Fibroblast of lung (primary cell): ENCODE measurements at regions not wholly inside any gene's neighbourhood (a gene's known extent, or its start where the extent isn't known, plus 50 kb on each side); places are given as distances from the start of the nearest gene placed in this dataset.

Source experiments
- DNase-seq, 2 donors: peaks; one replicate each; pipeline versions ENCODE4 v3.0.0 to v3.0.0-alpha.2; 2010; ENCODE audit warnings: low read depth in 2 of 2
- H2AFZ ChIP-seq: 2 replicates; pipeline ENCODE4 v1.5.1; 2012; ENCODE audit warnings: low read length, control low read depth, inconsistent platforms
- H3K27ac ChIP-seq: 2 replicates; pipeline ENCODE4 v1.5.1; 2011; ENCODE audit warnings: low read length, control low read depth; ENCODE audit not compliant: insufficient read depth
- H3K27me3 ChIP-seq: 2 replicates; pipeline ENCODE4 v1.5.1; 2011; ENCODE audit warnings: mild to moderate bottlenecking, low read length; ENCODE audit not compliant: control insufficient read depth, insufficient read depth
- H3K36me3 ChIP-seq: 2 replicates; pipeline ENCODE4 v1.5.1; 2011; ENCODE audit warnings: low read length; ENCODE audit not compliant: control insufficient read depth, insufficient read depth
- H3K4me1 ChIP-seq: 2 replicates; pipeline ENCODE4 v1.5.1; 2011; ENCODE audit warnings: low read length; ENCODE audit not compliant: control insufficient read depth, insufficient read depth; ENCODE audit errors: extremely low read depth
- H3K4me2 ChIP-seq: 2 replicates; pipeline ENCODE4 v1.5.1; 2011; ENCODE audit warnings: low read length, control low read depth; ENCODE audit not compliant: insufficient read depth; ENCODE audit errors: extremely low read depth
- H3K4me3 ChIP-seq, 4 experiments: fragments of 200-600 bp in 1 of 4; sonication (generic) in 1 of 4; replicated peaks in 1 of 4; 2 replicates each; pipeline ENCODE4 v1.5.1; 2011 to 2016; ENCODE audit warnings: low read length in 4 of 4, low read depth in 3 of 4, mild to moderate bottlenecking in 3 of 4, control low read depth in 2 of 4, inconsistent platforms in 1 of 4, mixed read lengths in 1 of 4; ENCODE audit not compliant: insufficient read depth in 1 of 4; ENCODE audit errors: control extremely low read depth in 1 of 4
- H3K79me2 ChIP-seq: 2 replicates; pipeline ENCODE4 v1.5.1; 2012; ENCODE audit warnings: mild to moderate bottlenecking, low read length, inconsistent platforms; ENCODE audit not compliant: control insufficient read depth, insufficient read depth
- H3K9ac ChIP-seq: 2 replicates; pipeline ENCODE4 v1.5.1; 2011; ENCODE audit warnings: mild to moderate bottlenecking, low read length, control low read depth; ENCODE audit not compliant: insufficient read depth
- H3K9me3 ChIP-seq: 2 replicates; pipeline ENCODE4 v1.5.1; 2012; ENCODE audit warnings: low read depth, low read length; ENCODE audit not compliant: control insufficient read depth, insufficient read depth
- H4K20me1 ChIP-seq: 2 replicates; pipeline ENCODE4 v1.5.1; 2011; ENCODE audit warnings: low read length; ENCODE audit not compliant: control insufficient read depth, insufficient read depth; ENCODE audit errors: extremely low read depth
- EZH2 ChIP-seq: IDR thresholded peaks from 2 replicates; pipeline ENCODE4 v1.5.1; 2012; ENCODE audit warnings: low read length, control low read depth, mild to moderate bottlenecking; ENCODE audit errors: missing control alignments
- TF ChIP-seq, protein P1 (sequence below), 2 donors: IDR thresholded peaks in 1 of 2; conservative IDR thresholded peaks in 1 of 2; 1 replicate in 1 of 2; 2 replicates in 1 of 2; pipeline ENCODE4 v1.5.1; 2011 to 2012; ENCODE audit warnings: low read length in 2 of 2, control low read depth in 1 of 2, inconsistent platforms in 1 of 2, low read depth in 1 of 2, mild to moderate bottlenecking in 1 of 2

DNA sequence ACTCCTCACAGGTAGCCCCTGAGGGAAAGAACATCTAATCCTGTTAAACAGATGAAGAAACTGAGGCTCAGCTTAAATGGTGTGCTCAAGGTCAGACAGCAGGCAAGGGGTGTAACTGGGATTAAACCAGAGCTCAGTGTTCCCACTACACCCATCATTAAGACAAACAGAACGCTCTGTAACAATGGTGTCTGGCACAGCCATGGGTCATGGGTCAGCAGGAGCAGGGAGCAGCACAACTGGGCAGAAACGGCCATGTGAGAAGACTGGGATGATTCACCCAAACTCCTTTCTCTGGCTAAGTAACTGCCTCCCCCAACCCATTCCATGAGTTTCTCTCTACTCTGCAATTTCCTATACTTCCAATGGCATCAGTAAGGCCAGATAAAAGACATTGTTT lies 85.5 kb upstream of the PDE1C start:
- Histone ChIP-seq H3K36me3 (no peaks in the 10 kb centered on the region), H3K4me1 (no peaks in the 10 kb centered on the region), H3K27me3 (no peaks in the 10 kb centered on the region), H3K4me3 (no peak overlapping the region), H2AFZ (no peak overlapping the region), H3K4me2 (no peak overlapping the region), H4K20me1 (no peaks in the 10 kb centered on the region), H3K9ac (no peak overlapping the region), H3K27ac (no peak overlapping the region), H3K79me2 (no peaks in the 10 kb centered on the region), H3K9me3 (no peaks in the 10 kb centered on the region)
- TF ChIP-seq EZH2: no peak
- TF ChIP-seq, protein P1, sequence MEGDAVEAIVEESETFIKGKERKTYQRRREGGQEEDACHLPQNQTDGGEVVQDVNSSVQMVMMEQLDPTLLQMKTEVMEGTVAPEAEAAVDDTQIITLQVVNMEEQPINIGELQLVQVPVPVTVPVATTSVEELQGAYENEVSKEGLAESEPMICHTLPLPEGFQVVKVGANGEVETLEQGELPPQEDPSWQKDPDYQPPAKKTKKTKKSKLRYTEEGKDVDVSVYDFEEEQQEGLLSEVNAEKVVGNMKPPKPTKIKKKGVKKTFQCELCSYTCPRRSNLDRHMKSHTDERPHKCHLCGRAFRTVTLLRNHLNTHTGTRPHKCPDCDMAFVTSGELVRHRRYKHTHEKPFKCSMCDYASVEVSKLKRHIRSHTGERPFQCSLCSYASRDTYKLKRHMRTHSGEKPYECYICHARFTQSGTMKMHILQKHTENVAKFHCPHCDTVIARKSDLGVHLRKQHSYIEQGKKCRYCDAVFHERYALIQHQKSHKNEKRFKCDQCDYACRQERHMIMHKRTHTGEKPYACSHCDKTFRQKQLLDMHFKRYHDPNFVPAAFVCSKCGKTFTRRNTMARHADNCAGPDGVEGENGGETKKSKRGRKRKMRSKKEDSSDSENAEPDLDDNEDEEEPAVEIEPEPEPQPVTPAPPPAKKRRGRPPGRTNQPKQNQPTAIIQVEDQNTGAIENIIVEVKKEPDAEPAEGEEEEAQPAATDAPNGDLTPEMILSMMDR (conservative IDR thresholded peaks at IDR 0.05 in 1 of 2, IDR thresholded peaks at IDR 0.05 in 1 of 2; ENCODE audit: low read depth in 1 of 2, low read length in 2 of 2): no peak
- peak; percentile 25 to 48 for DNase-seq

DNA sequence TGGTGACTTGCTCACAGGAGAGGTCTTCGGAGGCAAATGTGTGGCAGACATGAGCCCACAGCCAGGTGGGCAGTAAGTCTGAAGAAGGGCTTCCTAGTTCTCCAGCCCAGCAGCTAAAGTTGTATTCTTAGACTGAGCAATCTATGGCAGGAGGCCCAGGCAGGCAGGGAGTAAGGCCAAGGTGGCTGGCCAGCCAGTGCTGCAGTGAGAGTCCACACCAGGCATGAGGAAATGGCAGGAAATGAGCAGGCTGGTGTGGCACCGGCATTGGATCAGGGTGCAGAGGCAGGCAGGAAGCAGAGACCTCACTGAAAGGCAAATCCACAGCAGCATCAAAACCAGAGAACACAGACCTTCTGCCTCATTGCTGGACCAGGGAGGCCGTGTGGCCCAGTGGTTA lies 84.6 kb upstream of the PDE1C start:
- no peak overlapping the region for H2AFZ ChIP-seq
- H3K4me2 ChIP-seq: no peak overlapping the region
- no peaks in the 10 kb centered on the region for H3K4me1 ChIP-seq
- DNase-seq: peak; percentile 31 to 65
- H3K9me3 ChIP-seq: no peaks in the 10 kb centered on the region
- H3K27ac ChIP-seq: no peak overlapping the region
- no peaks in the 10 kb centered on the region for H3K79me2 ChIP-seq
- no peaks in the 10 kb centered on the region for H3K27me3 ChIP-seq
- H3K4me3 ChIP-seq: no peak overlapping the region
- TF ChIP-seq, protein P1 (conservative IDR thresholded peaks at IDR 0.05 in 1 of 2, IDR thresholded peaks at IDR 0.05 in 1 of 2; ENCODE audit: low read depth in 1 of 2, low read length in 2 of 2): no peak
- TF ChIP-seq EZH2: no peak
- H3K9ac ChIP-seq: no peak overlapping the region
- H3K36me3 ChIP-seq: no peaks in the 10 kb centered on the region
- no peaks in the 10 kb centered on the region for H4K20me1 ChIP-seq

DNA sequence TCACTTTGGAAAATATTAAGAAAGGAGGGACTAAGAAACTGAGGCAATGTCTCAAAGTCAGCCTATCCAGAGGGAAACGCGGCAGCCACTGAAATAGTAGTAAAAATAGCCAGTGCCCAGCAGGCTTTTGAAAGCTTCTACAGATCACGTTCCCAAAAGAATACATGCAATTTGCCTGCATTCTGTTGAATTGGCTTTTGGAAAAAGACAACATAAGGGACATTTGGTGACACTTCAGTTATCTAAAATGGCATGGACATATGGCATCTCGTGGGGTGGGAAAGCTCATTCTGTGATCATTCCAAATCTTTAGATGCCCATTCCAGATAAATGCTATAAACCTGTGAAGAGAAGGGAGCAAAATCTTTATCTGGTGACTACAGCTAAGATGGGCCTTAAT lies 82.8 kb upstream of the PDE1C start:
- Histone ChIP-seq H3K27ac (no peak overlapping the region), H3K9me3 (no peaks in the 10 kb centered on the region), H3K27me3 (no peaks in the 10 kb centered on the region), H3K36me3 (no peaks in the 10 kb centered on the region), H3K4me2 (no peak overlapping the region), H3K4me3 (no peak overlapping the region), H4K20me1 (no peaks in the 10 kb centered on the region), H3K9ac (no peak overlapping the region), H2AFZ (no peak overlapping the region), H3K79me2 (no peaks in the 10 kb centered on the region), H3K4me1 (no peaks in the 10 kb centered on the region)
- TF ChIP-seq EZH2: no peak
- TF ChIP-seq, protein P1 (conservative IDR thresholded peaks at IDR 0.05 in 1 of 2, IDR thresholded peaks at IDR 0.05 in 1 of 2; ENCODE audit: low read depth in 1 of 2, low read length in 2 of 2): no peak
- DNase-seq: no peak
